Lung (tissue), 11 donors: ENCODE measurements at regions not wholly inside any gene's neighbourhood (a gene's known extent, or its start where the extent isn't known, plus 50 kb on each side); places are given as distances from the start of the nearest gene placed in this dataset.

Source experiments
- ATAC-seq: fragments of 200-7000 bp; cut with Tn5 transposase; one replicate; pipeline ENCODE4 v1.9.1; 2020; ENCODE audit warnings: moderate number of reproducible peaks; ENCODE audit not compliant: insufficient read depth, low FRiP score
- DNase-seq, 3 donors: peaks; one replicate each; pipeline ENCODE4 v3.0.0-alpha.2; 2013 to 2017
- H3K27ac ChIP-seq, 2 donors: one replicate each; pipeline ENCODE4 v1.5.1; 2013; ENCODE audit warnings: mild to moderate bottlenecking in 2 of 2, moderate library complexity in 2 of 2, control low read depth in 1 of 2, inconsistent platforms in 1 of 2, low read depth in 1 of 2, low read length in 1 of 2
- H3K27me3 ChIP-seq, 3 donors: one replicate each; pipeline ENCODE4 v1.5.1; 2013; ENCODE audit warnings: low read length in 2 of 3; ENCODE audit not compliant: control insufficient read depth in 3 of 3, insufficient read depth in 3 of 3
- H3K36me3 ChIP-seq, 4 donors: one replicate each; pipeline ENCODE4 v1.5.1; 2013; ENCODE audit warnings: low read length in 4 of 4, mild to moderate bottlenecking in 1 of 4, moderate library complexity in 1 of 4; ENCODE audit not compliant: control insufficient read depth in 4 of 4, insufficient read depth in 4 of 4
- H3K4me1 ChIP-seq, 5 donors: one replicate each; pipeline ENCODE4 v1.5.1; 2013; ENCODE audit warnings: low read length in 5 of 5, mild to moderate bottlenecking in 2 of 5, moderate library complexity in 1 of 5; ENCODE audit not compliant: control insufficient read depth in 5 of 5, insufficient read depth in 5 of 5
- H3K4me3 ChIP-seq: one replicate; pipeline ENCODE4 v1.5.1; 2013; ENCODE audit warnings: mild to moderate bottlenecking, control low read depth, moderate library complexity
- H3K9ac ChIP-seq, 2 donors: one replicate each; pipeline ENCODE4 v1.5.1; 2013; ENCODE audit warnings: low read length in 2 of 2, control low read depth in 1 of 2; ENCODE audit not compliant: insufficient read depth in 1 of 2
- H3K9me3 ChIP-seq, 4 donors: one replicate each; pipeline ENCODE4 v1.5.1; 2013; ENCODE audit warnings: low read length in 3 of 4, mild to moderate bottlenecking in 1 of 4, moderate library complexity in 1 of 4; ENCODE audit not compliant: control insufficient read depth in 4 of 4, insufficient read depth in 3 of 4
- WGBS, 2 donors: extraction: QIAGEN DNeasy Blood & Tissue Kit; methylation state at CpG; one replicate each; pipeline ENCODE4 v1.1.7; 2013; 5-methylcytosine and 5-hydroxymethylcytosine counted together
- TF ChIP-seq, protein P1 (sequence below): IDR thresholded peaks from 2 replicates; pipeline ENCODE4 v1.5.1; 2012; ENCODE audit warnings: mild to moderate bottlenecking; ENCODE audit errors: control extremely low read depth, extremely low read depth
- donor health status: control.
- donor health status: control.
- donor health status: Bipolar disorder and iron deficiency.
- donor health status: healthy.
- donor health status: DM: yes; HTN: yes; CAD: no.

DNA sequence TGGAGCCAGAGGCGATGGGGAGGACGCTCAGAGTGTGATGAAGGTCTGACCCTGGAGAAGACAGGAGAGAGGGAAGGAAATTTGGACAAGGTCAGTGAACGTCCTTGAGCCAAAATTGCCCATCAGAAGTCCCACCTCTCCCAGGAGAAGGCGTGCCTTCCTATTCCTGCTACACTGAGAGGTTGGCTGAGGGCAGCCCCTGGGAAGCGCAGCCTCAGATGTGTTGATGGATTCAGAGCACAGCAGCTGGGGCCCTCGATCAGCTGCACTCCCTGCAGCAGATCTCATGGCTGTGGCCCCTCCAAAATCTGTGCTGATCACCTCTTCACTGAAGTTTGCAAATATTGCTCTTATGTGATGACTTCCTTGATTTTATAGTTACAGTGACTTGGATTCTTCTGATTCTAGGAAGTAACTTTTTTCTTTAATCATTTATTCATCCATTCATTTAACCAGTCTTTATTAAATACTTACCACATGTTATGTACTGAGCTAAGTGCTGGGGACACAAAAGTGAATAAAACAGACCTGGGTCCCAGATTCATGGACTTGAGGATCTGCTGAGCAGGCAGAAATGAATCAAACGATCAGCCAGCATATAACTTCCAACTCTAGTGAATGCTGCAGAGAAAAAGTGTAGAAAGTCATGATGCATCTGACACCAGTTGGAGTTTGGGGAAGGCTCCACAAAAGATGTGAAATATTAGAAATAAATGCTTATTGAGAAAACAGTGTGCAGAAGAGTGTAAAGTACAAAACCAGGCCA, 69.6 kb upstream of the ARMC2 start:
- H3K27ac ChIP-seq = no peak overlapping the region
- H3K36me3 ChIP-seq = no peaks in the 10 kb centered on the region
- H3K9me3 ChIP-seq = no peaks in the 10 kb centered on the region
- peaks cover 3 to 14% (median 5%) of the 10 kb centered on the region in 5 donors for H3K4me1 ChIP-seq
- no peak overlapping the region for H3K9ac ChIP-seq
- ATAC-seq (no peak), DNase-seq (no peak)
- H3K4me3 ChIP-seq = no peak overlapping the region
- TF ChIP-seq, protein P1, sequence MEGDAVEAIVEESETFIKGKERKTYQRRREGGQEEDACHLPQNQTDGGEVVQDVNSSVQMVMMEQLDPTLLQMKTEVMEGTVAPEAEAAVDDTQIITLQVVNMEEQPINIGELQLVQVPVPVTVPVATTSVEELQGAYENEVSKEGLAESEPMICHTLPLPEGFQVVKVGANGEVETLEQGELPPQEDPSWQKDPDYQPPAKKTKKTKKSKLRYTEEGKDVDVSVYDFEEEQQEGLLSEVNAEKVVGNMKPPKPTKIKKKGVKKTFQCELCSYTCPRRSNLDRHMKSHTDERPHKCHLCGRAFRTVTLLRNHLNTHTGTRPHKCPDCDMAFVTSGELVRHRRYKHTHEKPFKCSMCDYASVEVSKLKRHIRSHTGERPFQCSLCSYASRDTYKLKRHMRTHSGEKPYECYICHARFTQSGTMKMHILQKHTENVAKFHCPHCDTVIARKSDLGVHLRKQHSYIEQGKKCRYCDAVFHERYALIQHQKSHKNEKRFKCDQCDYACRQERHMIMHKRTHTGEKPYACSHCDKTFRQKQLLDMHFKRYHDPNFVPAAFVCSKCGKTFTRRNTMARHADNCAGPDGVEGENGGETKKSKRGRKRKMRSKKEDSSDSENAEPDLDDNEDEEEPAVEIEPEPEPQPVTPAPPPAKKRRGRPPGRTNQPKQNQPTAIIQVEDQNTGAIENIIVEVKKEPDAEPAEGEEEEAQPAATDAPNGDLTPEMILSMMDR = no peak
- WGBS, 2 donors = 91% methylated on average over 7 of the region's 7 CpGs
- H3K27me3 ChIP-seq = no peaks in the 10 kb centered on the region

- H3K27me3 ChIP-seq = no peaks in the 10 kb centered on the region
- H3K27ac ChIP-seq = no peak overlapping the region
- DNase-seq (no peak), ATAC-seq (no peak)
- WGBS, 2 donors = 67 to 75% methylated on average over 6 of the region's 6 CpGs
- TF ChIP-seq, protein P1 = no peak
- no peaks in the 10 kb centered on the region for H3K36me3 ChIP-seq
- no peak overlapping the region for H3K4me3 ChIP-seq
- H3K4me1 ChIP-seq = peaks cover 3 to 14% (median 5%) of the 10 kb centered on the region in 5 donors
- H3K9me3 ChIP-seq = no peaks in the 10 kb centered on the region
- no peak overlapping the region for H3K9ac ChIP-seq
These were observed 68.5 kb upstream of the ARMC2 start for GRCh38 chr6:108779536-108780275.

DNA sequence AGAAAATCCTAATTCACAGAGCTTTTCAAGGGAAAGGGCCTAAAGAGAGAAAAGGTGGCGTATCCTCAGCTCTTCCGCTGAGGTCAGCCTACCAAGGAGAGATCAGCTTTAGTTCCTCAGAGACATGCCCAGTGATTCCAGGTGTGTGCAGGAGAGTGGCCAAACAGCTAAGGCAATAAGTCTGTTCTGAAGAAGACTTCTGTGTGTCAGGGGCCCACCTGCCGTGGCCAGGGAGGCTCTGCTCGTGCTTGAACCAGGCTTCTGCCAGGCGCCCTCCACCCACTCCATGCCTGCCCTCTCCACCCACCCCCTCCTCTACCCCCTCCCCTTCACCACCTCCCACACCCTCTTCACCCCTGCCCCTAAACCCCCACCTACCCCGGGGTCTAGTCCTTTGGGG, 67.4 kb upstream of the ARMC2 start:
- no peaks in the 10 kb centered on the region for H3K9me3 ChIP-seq
- DNase-seq = no peak
- no peak overlapping the region for H3K4me3 ChIP-seq
- no peaks in the 10 kb centered on the region for H3K27me3 ChIP-seq
- no peak for ATAC-seq
- H3K27ac ChIP-seq = no peak overlapping the region
- peaks cover 3 to 14% (median 5%) of the 10 kb centered on the region in 5 donors for H3K4me1 ChIP-seq
- 89 to 91% methylated on average over 6 of the region's 6 CpGs for WGBS, 2 donors
- no peaks in the 10 kb centered on the region for H3K36me3 ChIP-seq
- no peak overlapping the region for H3K9ac ChIP-seq
- TF ChIP-seq, protein P1 = no peak
